GM18868 (cell line): ENCODE measurements at regions not wholly inside any gene's neighbourhood (a gene's known extent, or its start where the extent isn't known, plus 50 kb on each side); places are given as distances from the start of the nearest gene placed in this dataset.

Source experiments
- ATAC-seq: cut with Tn5 transposase; IDR thresholded peaks from one replicate; pipeline ENCODE4 v1.9.1; 2021; ENCODE audit warnings: mild to moderate bottlenecking, moderate library complexity; ENCODE audit not compliant: unreplicated experiment

DNA sequence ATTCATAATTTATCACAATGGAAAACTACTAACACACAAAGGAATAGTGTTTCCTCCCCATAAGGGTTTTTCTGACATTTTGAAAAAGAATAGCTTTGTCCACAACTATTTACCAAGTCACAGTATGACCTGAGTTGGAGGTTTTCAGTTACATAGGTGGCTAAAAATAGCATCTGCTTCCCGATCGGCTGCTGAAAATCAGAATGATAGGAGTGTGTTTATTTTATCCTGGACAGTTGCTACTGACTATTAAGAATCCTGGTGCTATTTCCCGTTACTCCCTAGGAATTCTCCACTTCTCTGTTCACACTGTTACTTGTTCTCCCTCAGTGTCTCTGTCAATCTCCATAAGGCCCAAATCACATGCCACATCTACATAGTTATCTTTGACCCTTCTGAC, 353.9 kb upstream of the RARB start:
- ATAC-seq = no peak

GRCh38 chr3:25080461-25080860, 347.6 kb upstream of the RARB start:
- no peak for ATAC-seq

DNA sequence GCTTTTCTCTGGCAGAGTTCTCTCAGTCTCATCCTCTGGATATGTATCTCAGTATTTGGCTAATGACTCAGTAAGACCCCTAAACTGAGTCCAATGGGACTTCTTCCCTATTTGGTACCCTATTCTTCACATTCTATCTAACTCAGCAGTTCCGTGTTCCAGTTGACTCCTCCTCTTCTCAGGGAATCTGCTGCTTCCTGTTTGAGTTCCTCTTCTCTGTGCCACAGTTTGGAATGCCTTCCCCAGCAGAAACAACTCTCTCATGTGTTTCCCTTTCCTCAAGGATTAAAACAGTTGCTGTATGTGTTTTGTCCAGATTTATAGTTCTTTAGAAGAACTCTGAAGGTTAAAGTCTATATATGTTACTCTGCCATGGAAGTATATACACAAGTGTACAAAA, 344.0 kb upstream of the RARB start:
- no peak for ATAC-seq

- no peak for ATAC-seq
These were observed 341.3 kb upstream of the RARB start for GRCh38 chr3:25086721-25087120.

DNA sequence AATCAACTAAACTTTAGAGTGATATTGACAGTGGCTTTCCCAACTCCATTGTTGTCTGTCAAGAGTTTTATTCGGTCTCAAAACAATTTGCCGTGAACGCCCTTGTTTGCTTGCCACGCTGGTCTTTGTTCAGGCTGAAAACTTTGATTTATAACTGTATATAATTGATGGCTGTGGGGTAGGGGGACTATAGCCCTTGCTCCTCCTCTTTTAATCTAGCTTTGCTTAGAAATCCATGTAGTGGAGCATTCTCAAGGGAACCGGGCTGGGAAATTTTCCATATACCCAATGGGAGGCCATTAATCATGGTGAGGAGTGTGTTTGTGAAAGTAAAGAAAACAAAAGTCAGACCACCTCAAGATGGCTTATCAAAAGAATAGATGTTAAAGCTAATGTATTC, 339.8 kb upstream of the RARB start:
- ATAC-seq = no peak

GRCh38 chr3:25090698-25091453, 337.2 kb upstream of the RARB start:
- no peak for ATAC-seq

DNA sequence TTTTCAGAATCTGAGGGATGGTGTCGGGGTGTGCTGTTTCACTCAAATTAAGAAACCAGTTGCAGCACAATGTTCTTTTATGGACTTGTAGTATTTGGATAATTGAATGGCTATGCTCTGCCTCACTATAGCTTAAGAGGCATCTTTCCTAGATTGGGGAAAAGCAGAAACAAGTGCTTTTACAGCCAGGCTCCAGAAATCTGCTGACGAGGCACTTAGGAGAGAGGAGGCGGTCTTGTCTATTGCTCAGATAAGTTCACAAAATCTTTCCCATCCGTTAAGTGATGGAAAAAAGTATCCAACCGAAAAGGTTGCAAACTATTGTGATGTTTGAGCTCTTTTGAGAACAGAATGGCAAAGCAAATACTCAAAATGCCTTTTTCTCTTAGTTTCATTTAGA, 336.1 kb upstream of the RARB start:
- ATAC-seq = no peak

DNA sequence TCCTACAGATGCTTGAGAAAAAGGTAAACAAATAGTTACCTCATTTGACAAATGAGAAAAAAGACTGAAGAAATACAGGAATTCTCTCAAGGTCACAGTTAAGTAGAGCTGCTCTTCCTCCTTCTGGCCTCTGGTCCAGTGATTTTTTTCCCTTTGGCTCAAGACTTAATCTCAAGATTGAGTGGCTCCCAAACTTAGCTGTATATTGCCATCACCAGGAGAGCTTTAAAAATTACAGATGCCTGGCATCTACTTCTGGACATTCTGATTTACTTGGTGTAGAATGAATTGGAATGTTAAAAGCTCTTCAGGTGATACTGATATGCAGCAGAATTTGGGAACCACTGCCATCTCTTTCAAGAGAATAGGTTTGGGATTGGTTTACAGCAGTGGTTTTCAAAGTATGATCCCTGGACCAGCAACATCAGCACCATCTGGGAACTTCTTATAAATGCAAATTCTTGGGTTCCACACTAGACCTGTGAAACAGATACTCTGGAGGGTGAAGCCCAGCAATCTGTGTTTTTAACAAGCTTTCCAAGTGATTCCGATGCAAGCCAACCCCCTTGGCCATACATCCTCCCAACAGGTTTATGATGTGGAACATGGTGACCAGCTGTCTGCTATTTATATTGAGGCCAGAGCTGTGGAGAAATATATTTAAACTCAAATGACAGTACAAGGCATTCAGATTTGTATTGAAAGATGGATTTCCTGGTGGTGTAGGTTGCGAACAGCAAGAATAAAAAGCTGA, 333.0 kb upstream of the RARB start:
- ATAC-seq = no peak

DNA sequence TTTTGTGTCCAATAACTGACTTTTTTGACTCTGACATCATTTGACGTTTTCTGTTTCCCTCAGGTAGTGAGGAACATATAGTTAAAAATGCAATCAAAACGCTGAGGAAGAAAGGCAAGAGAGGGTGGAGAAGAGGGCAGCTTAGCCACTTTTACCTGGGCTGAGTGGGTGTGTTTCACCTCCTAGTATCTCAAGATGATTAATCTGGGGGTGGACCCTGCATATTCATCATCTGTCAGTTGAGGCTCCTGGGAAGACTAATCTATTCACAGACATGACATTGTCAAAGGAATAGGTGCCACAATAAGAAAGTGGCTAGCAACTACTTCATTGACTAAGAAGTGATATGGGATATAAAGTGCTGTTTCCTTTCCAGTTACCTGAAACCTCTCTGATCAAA, 331.5 kb upstream of the RARB start:
- no peak for ATAC-seq

- ATAC-seq = peak; percentile 59
These were observed 331.0 kb upstream of the RARB start for GRCh38 chr3:25097023-25097422.

GRCh38 chr3:25099666-25100065, 328.4 kb upstream of the RARB start:
- no peak for ATAC-seq

- no peak for ATAC-seq
These were observed 324.7 kb upstream of the RARB start for GRCh38 chr3:25103391-25103790.

- no peak for ATAC-seq
These were observed 320.0 kb upstream of the RARB start for GRCh38 chr3:25107918-25108617.

DNA sequence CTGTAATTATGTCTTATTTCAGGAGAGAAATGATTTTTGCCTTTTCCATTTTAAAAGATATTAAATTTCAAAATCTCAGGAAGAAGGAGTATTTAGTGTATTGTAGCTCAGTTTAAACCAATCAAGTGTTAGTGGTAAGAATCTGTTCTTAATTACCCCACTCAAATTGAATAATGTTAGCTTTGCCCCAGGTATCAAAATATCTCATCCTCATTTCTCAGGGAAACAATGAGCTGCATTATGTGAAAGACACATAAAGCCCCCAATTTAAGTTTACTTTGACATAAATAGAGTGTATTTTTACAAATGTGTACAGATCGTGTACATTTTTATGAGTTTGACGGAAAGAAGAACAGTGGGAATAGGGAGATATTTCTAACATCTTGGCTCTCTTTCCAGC, 317.4 kb upstream of the RARB start:
- no peak for ATAC-seq

DNA sequence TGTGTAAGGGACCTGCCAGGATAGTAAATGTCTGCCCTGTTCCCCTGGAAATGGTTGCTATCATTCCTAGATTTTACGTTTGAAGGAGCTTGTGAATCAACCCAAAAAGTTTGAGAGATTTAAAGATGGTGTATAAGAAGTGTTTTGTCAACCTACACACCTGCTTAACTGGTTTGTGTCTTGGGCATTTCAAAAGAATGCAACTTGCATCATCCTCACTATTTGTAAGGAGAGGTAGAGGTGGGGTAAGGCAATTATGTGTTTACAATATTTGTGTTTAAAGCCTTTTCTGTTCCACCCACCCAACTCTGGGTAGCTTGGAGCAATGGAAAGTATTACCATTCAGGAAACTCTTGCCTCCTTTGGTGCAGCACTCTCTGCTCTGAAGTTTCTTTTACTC, 314.2 kb upstream of the RARB start:
- ATAC-seq = no peak

DNA sequence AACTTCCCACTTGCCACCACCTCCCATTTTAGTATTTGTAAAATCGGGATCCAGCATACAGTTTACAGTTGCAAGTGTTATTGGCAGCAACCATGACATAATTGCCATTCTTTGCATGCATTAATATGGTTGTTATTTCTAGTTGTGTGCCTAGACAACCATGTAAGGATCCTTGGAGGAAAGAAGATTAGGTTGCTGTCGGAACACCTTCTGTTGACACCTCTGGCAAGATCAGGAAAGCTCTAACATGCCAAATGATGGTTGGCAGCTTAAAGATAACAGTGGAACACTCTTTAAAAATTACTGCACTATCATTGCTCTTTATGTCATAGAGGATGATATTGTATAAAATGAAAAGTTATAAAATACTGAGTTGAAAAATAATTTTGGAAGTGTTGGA, 313.5 kb upstream of the RARB start:
- no peak for ATAC-seq

DNA sequence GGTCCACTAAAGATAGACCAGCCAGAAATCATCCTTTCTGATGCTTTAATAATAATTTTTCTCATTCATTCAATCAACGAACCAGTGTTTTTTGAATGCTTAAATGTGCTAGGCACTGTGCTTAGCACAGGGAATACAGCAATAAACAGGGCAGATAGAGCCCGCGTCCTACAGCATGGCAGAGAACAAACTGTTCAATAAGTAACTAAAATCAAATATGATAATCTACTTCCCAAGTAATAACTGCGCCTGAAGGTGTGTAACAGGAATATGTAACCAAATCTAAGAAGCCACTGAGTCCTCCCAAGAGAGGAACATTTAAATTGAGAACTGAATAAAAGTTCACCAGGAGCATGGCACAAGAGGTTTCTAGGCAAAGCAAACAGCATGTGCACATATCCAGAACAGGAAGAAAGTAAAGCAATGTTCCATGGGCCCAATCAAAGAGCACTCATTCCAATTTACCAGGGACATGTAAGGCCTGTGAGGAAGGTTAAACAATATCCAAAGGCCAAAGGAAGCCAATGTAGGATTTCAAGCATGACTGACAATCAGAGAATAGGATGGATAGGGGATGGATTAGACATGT, 311.0 kb upstream of the RARB start:
- no peak for ATAC-seq

DNA sequence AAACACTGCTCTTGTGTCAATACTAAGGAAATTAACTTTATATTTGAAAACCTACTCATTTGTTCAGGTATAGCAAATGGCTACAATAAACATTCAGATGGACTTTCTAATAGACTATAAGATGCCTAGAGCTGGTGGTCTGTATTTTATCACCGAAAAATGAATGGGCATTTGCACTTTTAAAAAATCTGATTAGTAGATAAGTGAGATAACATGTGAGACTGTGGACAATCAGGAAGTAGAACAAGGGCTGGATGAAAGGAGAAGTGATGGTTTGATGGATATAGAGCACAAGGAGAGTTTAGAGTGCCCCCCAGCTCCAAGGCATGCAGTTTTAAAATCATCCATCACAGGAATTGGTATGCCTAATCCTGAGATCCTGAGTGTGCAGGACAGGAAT, 308.4 kb upstream of the RARB start:
- no peak for ATAC-seq

DNA sequence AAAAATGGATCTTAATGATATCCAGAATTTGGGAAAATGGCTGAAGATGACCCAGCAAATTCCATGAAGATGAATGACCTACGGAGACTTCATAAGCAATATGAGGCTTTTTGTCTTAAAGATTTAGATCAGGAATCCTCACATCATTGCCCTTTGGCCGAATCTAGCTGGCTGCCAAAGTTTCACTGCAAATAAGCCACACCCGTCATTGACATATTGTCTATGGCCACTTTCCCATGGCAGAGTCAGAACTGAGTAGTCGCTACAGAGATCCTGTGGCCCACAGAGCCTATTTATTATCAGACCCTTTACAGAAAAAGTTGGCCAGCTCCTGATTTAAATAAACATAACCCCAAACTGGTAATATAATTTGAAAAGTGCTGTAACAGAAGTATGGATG, 307.4 kb upstream of the RARB start:
- no peak for ATAC-seq

- no peak for ATAC-seq
These were observed 302.9 kb upstream of the RARB start for GRCh38 chr3:25125201-25125600.

DNA sequence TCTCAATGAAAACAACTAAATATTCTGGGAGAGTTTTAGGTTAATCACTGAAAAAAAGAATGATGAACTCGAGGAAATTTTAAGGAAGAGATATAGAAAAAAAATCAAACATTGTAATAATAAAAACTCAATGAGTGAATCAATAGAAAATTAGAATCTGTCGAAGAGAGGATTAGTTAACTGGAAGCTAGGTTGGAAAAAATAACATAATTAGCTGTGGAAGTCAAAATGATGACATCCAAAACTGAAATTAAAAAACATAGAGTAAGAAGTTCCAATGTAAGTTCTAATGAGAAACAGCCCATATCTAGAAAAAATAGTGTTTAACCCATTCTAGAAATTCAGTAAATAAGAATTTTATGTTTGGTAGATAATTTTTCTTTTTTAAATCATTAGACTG, 299.3 kb upstream of the RARB start:
- no peak for ATAC-seq
